DMS114 treated with DMSO at 0.1 percent for 48 hours (cell line): ENCODE measurements at regions not wholly inside any gene's neighbourhood (a gene's known extent, or its start where the extent isn't known, plus 50 kb on each side); places are given as distances from the start of the nearest gene placed in this dataset.

Experiments used
- DNase-seq: peaks from one replicate; lab custom pipeline; 2025; ENCODE audit not compliant: unreplicated experiment; lab: John Stamatoyannopoulos, UW

GRCh38 chr11:80584661-80585060 lies 1143.8 kb upstream of the TENM4 start:
- DNase-seq = no peak

GRCh38 chr11:80569832-80570231 lies 1129.0 kb upstream of the TENM4 start:
- DNase-seq = no peak

DNA sequence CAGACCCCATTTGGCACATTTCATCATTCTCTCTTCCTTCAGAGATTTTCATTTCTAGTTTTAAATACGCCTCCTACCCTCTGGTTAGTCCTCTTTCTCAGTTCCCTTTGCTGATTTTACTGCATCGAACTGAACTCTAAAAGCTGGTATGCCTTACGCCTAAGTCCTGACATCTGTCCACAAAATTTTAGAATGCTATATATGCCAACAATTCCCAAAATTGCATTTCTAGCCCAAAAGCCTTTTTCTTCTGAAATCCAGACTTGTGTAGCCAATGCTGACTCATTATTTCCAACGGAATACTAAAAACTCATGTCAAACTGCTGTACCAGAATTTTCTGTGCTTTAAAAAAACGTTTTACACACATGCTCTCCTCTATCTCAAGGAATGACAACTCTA lies 1124.4 kb upstream of the TENM4 start:
- no peak for DNase-seq

- DNase-seq = no peak
These were observed 1121.8 kb upstream of the TENM4 start for GRCh38 chr11:80562523-80563125.

GRCh38 chr11:80559942-80560341 lies 1119.1 kb upstream of the TENM4 start:
- DNase-seq = no peak

GRCh38 chr11:80553565-80553964 lies 1112.7 kb upstream of the TENM4 start:
- DNase-seq = no peak

GRCh38 chr11:80542704-80543103 lies 1101.9 kb upstream of the TENM4 start:
- DNase-seq = no peak

- no peak for DNase-seq
These were observed 1097.2 kb upstream of the TENM4 start for GRCh38 chr11:80538040-80538439.

DNA sequence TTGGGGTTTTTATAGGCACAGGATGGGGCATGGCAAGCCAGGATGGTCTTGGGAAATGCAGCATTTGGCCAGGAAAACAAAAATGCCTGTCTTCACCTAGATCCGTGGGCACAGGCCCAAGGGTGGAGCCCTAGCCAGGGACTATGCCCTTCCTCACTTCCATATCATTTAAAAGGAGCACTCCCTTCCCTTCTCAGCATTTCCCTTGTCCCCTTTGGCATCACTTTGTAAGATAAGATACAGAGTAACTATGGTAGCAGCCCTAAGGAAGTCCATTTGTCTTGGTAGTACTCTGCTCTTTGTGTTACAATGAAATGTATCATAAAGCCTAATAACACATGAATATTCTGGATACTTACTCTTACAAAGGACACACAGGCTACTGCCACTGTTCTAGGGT lies 1092.6 kb upstream of the TENM4 start:
- no peak for DNase-seq

- no peak for DNase-seq
These were observed 1091.9 kb upstream of the TENM4 start for GRCh38 chr11:80532633-80533232.

- no peak for DNase-seq
These were observed 1088.9 kb upstream of the TENM4 start for GRCh38 chr11:80529726-80530125.

- DNase-seq = no peak
These were observed 1085.0 kb upstream of the TENM4 start for GRCh38 chr11:80525663-80526405.

DNA sequence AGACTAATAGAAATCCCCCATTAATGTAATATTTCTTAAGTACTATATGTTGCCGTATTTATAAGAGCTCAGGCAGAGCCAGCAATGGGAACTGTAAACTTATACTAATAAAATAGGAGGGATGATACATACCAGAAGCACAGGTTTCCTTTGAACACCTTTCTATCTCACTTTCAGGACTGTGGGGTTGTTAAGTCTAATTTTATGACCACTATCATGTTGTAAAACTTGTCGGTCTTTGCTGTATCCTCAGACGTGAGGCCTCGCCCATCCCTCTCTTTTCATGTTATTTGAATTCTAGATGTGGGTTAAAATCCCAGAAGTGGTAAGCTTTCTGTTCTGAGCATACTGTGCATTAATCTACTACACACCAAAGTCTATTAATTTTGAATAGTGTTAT lies 1083.5 kb upstream of the TENM4 start:
- DNase-seq = no peak

DNA sequence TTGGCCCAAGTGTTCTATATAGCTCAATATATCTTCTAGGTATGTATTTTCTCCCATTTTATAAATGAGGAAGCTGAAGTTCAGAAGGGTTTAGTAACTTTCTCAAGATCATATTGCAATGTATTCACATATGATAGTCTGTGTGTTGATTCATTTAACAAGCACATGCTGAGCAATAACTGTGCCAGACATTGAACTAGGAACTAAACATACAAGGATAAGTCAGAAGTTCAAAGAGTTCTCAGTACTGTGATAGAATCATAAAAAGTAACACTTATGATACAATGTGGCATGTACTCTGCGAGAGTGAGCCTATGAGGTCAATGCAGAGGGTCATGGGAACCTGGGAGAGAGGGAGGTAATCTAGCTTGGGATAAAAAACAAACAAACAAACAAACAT lies 1082.2 kb upstream of the TENM4 start:
- no peak for DNase-seq

- no peak for DNase-seq
These were observed 1080.8 kb upstream of the TENM4 start for GRCh38 chr11:80521592-80521991.

- DNase-seq = no peak
These were observed 1079.7 kb upstream of the TENM4 start for GRCh38 chr11:80520507-80520887.

DNA sequence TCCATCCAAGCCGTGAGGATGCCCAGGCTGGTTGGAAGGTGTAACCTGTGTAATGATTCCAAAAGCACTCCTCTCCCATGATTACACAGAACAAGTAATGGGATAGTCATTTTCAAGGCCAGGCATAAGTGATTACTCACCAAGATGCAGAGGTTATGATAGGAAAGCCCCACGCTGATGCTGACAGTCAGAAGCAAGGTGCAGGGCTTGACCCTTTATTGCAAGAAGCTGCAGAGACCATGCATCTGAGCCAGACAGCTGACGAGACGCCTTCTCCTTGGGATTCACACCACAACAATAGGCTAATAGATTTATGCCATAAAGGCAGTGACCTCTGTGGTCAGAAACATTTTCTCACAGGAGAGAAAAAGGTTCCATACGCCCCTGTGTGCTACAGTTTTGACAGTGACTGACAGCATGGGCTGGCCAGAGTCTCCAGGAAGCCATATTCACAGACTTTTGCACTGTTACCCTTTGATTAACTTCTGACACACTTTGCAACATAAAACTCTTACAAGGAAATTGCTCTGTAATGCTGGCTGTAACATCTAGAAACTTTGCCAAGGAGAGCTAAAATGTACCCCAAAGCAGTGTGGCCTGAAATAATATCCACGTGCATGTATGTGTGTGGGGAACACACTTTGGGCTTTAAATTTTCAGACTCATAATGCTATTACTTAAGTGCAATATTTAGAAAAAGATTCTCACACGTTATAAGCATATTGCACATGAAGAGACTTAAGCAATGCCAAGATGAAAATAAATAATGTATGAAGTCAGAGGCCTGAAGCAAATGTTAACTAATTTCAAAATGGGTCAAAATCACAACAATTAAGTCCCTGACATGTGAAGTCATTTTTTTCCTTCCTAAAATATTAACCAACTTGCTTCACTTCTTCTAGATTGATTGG lies 1079.0 kb upstream of the TENM4 start:
- DNase-seq = no peak

DNA sequence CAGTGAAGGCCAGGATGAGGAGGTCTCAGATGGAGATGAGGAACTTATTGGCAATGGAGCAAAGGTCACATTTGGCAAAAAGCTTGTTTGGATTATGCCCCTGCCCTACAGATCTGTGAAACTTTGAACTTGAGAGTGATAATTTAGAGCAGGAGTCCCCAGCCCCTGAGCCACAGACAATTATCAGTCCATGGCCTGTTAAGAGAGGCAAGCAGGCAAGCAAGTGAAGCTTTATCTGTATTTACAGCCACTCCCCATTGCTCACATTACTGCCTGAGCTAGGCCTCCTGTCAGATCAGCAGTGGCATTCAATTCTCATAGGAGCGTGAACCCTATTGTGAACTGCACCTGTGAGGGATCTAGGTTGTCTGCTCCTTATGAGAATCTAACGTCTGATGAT lies 1076.9 kb upstream of the TENM4 start:
- no peak for DNase-seq

DNA sequence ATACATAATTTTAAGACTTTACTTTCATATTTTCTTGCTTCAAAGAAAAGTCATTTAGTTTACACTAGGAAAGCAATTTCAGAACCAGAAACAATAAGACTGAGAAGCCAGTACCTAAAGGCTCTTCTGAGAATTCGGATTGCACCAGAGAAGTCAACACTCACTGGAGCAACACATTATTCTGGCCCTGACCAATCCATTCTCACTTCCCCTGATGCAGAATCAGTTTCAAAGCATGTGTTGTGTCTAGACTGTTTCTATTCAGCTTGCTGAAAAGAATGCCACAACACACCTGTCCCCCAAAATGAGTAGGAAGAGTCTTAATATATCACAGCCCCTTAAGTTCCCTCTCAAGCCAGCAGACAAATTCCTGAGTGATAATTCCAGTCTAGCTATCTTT lies 1074.3 kb upstream of the TENM4 start:
- DNase-seq = no peak

- no peak for DNase-seq
These were observed 1071.7 kb upstream of the TENM4 start for GRCh38 chr11:80512491-80512890.

GRCh38 chr11:80505771-80506170 lies 1064.9 kb upstream of the TENM4 start:
- no peak for DNase-seq

DNA sequence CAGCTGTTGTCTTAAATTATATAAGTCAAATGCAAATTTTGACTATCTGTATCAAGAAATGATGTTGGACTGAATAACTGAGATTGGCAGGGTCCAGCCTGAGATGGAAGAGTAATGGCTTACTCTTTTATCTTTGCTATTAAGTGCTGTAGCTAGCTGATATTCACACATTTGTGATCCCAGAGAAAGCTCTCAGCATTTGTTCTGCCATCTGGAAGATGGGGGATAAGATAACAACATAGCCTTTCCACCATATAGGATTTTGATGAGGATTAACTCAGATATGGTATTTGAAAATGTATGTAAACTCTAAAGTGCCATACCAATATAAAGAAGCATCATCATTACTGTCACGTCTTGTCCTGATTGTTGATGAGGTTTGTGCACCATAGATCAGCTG lies 1063.2 kb upstream of the TENM4 start:
- DNase-seq = no peak
